ENCODE measurements at regions not wholly inside any gene's neighbourhood (a gene's known extent, or its start where the extent isn't known, plus 50 kb on each side); places are given as distances from the start of the nearest gene placed in this dataset.

- DNase-seq = no peak
These were observed 115.1 kb downstream of the RNASET2 start for GRCh38 chr6:166841216-166841615.

- no peak for DNase-seq
These were observed 116.8 kb downstream of the RNASET2 start for GRCh38 chr6:166839569-166839968.

GRCh38 chr6:166838987-166839386 is 117.4 kb downstream of the RNASET2 start:
- no peak for DNase-seq

GRCh38 chr6:166836785-166837718 is 119.3 kb downstream of the RNASET2 start:
- DNase-seq = no peak

GRCh38 chr6:166834049-166834448 is 122.3 kb downstream of the RNASET2 start:
- no peak for DNase-seq

GRCh38 chr6:166830891-166831363 is 125.4 kb downstream of the RNASET2 start:
- DNase-seq = no peak

GRCh38 chr6:166830185-166830890 is 126.0 kb downstream of the RNASET2 start:
- DNase-seq = no peak

GRCh38 chr6:166826264-166826663 is 130.1 kb downstream of the RNASET2 start:
- no peak for DNase-seq

- no peak for DNase-seq
These were observed 130.7 kb downstream of the RNASET2 start for GRCh38 chr6:166825553-166826145.

GRCh38 chr6:166824880-166825250 is 131.5 kb downstream of the RNASET2 start:
- DNase-seq = no peak

- no peak for DNase-seq
These were observed 132.0 kb downstream of the RNASET2 start for GRCh38 chr6:166824146-166824879.

- DNase-seq = no peak
These were observed 133.7 kb downstream of the RNASET2 start for GRCh38 chr6:166822609-166823008.

GRCh38 chr6:166820483-166820882 is 135.9 kb downstream of the RNASET2 start:
- DNase-seq = no peak

- no peak for DNase-seq
These were observed 136.3 kb downstream of the RNASET2 start for GRCh38 chr6:166820070-166820469.

- DNase-seq = no peak
These were observed 140.7 kb downstream of the RNASET2 start for GRCh38 chr6:166815629-166816028.

- DNase-seq = no peak
These were observed 142.0 kb downstream of the RNASET2 start for GRCh38 chr6:166814390-166814789.

GRCh38 chr6:166813461-166813860 is 142.9 kb downstream of the RNASET2 start:
- DNase-seq = no peak

- DNase-seq = no peak
These were observed 145.5 kb downstream of the RNASET2 start for GRCh38 chr6:166810864-166811263.

GRCh38 chr6:166809721-166810120 is 146.6 kb downstream of the RNASET2 start:
- DNase-seq = no peak

GRCh38 chr6:166806962-166807757 is 149.2 kb downstream of the RNASET2 start:
- no peak for DNase-seq

GRCh38 chr6:166806217-166806838 is 150.0 kb downstream of the RNASET2 start:
- no peak for DNase-seq

- no peak for DNase-seq
These were observed 152.9 kb downstream of the RNASET2 start for GRCh38 chr6:166803471-166803870.

All from NCI-H526 treated with DMSO at 0.1 percent for 48 hours (cell line).